ENCODE measurements at regions not wholly inside any gene's neighbourhood (a gene's known extent, or its start where the extent isn't known, plus 50 kb on each side); places are given as distances from the start of the nearest gene placed in this dataset.

DNA sequence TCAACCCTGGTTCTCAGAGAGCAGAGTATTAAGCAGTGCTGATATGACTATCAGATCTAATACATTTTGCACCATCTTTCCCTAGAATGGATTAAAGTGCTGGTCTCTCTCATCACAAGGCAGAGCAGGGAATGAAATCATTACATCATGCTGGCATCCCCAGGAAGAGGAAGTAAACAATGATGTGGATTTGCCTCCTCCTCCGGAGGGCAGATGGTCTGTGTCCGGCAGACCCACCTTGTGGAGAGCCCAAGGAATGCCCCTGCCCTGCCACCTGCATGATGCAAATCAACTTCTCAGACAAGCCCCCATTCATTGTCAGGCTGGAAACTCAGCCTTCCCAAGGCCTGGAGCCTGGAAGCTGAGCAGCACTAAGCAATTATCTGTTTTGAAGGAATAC lies 1149.1 kb downstream of the VRK1 start:
- H3K4me1 ChIP-seq (ENCODE audit: insufficient read depth): no peaks in the 10 kb centered on the region
- no peaks in the 10 kb centered on the region for H3K36me3 ChIP-seq (replicated peaks; ENCODE audit: insufficient read depth, low read depth)
- WGBS (ENCODE audit: low lambda C conversion rate, missing lambda C conversion rate): 63% methylated on average over 2 of the region's 2 CpGs
- H3K9me2 ChIP-seq (replicated peaks; ENCODE audit: insufficient read depth): no peaks in the 10 kb centered on the region
- DNase-seq (ENCODE audit: low spot score): no peak
- no peak overlapping the region for H3K4me2 ChIP-seq
- no peak overlapping the region for H3K4me3 ChIP-seq
- H3K9me3 ChIP-seq (ENCODE audit: low read depth): no peaks in the 10 kb centered on the region
- TF ChIP-seq EZH2phosphoT487 (IDR thresholded peaks at IDR 0.05; ENCODE audit: low read depth, severe bottlenecking, unreplicated experiment): no peak
- H2AFZ ChIP-seq: no peak overlapping the region
- H3K27ac ChIP-seq: no peak overlapping the region
- H3K79me2 ChIP-seq: no peaks in the 10 kb centered on the region
- peaks cover 3% of the 10 kb centered on the region for H3K27me3 ChIP-seq
- no peaks in the 10 kb centered on the region for H4K20me1 ChIP-seq (ENCODE audit: insufficient read depth, poor library complexity, severe bottlenecking)

DNA sequence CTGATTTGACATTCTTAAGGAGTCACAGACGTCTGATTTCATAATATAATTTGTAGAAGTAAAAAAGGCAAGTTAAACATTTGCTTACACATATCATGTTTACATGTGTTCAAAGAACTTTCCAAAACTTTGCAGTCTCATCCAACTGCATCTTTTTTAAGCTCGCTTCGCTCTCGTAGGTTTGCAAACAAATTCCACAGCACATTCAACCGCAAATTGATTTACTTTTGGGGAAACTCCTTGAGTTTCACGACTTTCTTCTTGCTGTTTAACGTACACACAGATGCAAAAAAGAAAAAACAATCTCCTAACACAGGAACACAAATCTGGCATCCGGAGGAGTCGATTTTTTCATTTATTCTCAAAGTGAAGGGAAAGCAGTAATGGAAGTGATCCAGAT lies 1149.5 kb downstream of the VRK1 start:
- WGBS (ENCODE audit: low lambda C conversion rate, missing lambda C conversion rate): 68% methylated on average over 9 of the region's 9 CpGs

DNA sequence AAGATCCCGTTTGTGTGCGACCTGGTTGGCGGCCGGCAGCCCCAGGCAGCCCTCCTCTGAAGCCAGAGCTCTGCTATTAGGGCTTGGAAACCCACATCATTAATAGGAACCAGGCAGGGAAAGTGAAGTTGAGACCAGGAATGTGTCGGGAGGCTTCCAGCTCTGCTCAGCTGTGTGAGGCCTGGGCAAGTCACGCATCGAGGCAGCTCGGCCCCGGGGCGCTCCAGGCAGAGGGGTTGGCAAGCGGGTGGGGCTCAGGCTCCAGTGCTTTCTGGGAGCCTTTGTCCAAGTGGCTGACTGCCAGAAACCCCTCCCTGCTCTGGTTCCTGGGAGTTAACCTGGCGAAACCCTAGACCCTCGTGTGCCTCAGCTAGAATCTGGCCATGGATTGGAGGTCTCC lies 1151.7 kb downstream of the VRK1 start:
- no peak overlapping the region for H3K4me2 ChIP-seq
- H2AFZ ChIP-seq: no peak overlapping the region
- no peaks in the 10 kb centered on the region for H3K36me3 ChIP-seq (replicated peaks; ENCODE audit: insufficient read depth, low read depth)
- TF ChIP-seq, protein P1, sequence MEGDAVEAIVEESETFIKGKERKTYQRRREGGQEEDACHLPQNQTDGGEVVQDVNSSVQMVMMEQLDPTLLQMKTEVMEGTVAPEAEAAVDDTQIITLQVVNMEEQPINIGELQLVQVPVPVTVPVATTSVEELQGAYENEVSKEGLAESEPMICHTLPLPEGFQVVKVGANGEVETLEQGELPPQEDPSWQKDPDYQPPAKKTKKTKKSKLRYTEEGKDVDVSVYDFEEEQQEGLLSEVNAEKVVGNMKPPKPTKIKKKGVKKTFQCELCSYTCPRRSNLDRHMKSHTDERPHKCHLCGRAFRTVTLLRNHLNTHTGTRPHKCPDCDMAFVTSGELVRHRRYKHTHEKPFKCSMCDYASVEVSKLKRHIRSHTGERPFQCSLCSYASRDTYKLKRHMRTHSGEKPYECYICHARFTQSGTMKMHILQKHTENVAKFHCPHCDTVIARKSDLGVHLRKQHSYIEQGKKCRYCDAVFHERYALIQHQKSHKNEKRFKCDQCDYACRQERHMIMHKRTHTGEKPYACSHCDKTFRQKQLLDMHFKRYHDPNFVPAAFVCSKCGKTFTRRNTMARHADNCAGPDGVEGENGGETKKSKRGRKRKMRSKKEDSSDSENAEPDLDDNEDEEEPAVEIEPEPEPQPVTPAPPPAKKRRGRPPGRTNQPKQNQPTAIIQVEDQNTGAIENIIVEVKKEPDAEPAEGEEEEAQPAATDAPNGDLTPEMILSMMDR (IDR thresholded peaks at IDR 0.05; ENCODE audit: poor library complexity): no peak
- no peak for TF ChIP-seq EZH2phosphoT487 (IDR thresholded peaks at IDR 0.05; ENCODE audit: low read depth, severe bottlenecking, unreplicated experiment)
- no peak for TF ChIP-seq EZH2 (IDR thresholded peaks at IDR 0.05; ENCODE audit: borderline replicate concordance)
- H3K27me3 ChIP-seq: peaks cover 3% of the 10 kb centered on the region
- H3K9me3 ChIP-seq (ENCODE audit: low read depth): no peaks in the 10 kb centered on the region
- 70% methylated on average over 13 of the region's 13 CpGs for WGBS (ENCODE audit: low lambda C conversion rate, missing lambda C conversion rate)
- H3K79me2 ChIP-seq: no peaks in the 10 kb centered on the region
- DNase-seq (ENCODE audit: low spot score): no peak
- no peaks in the 10 kb centered on the region for H3K4me1 ChIP-seq (ENCODE audit: insufficient read depth)
- H4K20me1 ChIP-seq (ENCODE audit: insufficient read depth, poor library complexity, severe bottlenecking): no peaks in the 10 kb centered on the region
- H3K9me2 ChIP-seq (replicated peaks; ENCODE audit: insufficient read depth): no peaks in the 10 kb centered on the region
- no peak overlapping the region for H3K27ac ChIP-seq
- H3K4me3 ChIP-seq: no peak overlapping the region

More for the DNA sequence above, 1149.5 kb downstream of the VRK1 start:
- Histone ChIP-seq H3K79me2 (no peaks in the 10 kb centered on the region), H3K36me3 (replicated peaks; ENCODE audit: insufficient read depth, low read depth) (no peaks in the 10 kb centered on the region), H3K27ac (no peak overlapping the region), H3K9me2 (replicated peaks; ENCODE audit: insufficient read depth) (no peaks in the 10 kb centered on the region), H3K9me3 (ENCODE audit: low read depth) (no peaks in the 10 kb centered on the region), H3K4me1 (ENCODE audit: insufficient read depth) (no peaks in the 10 kb centered on the region), H3K4me3 (no peak overlapping the region), H3K4me2 (no peak overlapping the region), H3K27me3 (peaks cover 3% of the 10 kb centered on the region), H2AFZ (no peak overlapping the region), H4K20me1 (ENCODE audit: insufficient read depth, poor library complexity, severe bottlenecking) (no peaks in the 10 kb centered on the region)
- no peak for DNase-seq (ENCODE audit: low spot score)
- no peak for TF ChIP-seq EZH2phosphoT487 (IDR thresholded peaks at IDR 0.05; ENCODE audit: low read depth, severe bottlenecking, unreplicated experiment)
- no peak for TF ChIP-seq EZH2 (IDR thresholded peaks at IDR 0.05; ENCODE audit: borderline replicate concordance)
- TF ChIP-seq, protein P1 (IDR thresholded peaks at IDR 0.05; ENCODE audit: poor library complexity): no peak

DNA sequence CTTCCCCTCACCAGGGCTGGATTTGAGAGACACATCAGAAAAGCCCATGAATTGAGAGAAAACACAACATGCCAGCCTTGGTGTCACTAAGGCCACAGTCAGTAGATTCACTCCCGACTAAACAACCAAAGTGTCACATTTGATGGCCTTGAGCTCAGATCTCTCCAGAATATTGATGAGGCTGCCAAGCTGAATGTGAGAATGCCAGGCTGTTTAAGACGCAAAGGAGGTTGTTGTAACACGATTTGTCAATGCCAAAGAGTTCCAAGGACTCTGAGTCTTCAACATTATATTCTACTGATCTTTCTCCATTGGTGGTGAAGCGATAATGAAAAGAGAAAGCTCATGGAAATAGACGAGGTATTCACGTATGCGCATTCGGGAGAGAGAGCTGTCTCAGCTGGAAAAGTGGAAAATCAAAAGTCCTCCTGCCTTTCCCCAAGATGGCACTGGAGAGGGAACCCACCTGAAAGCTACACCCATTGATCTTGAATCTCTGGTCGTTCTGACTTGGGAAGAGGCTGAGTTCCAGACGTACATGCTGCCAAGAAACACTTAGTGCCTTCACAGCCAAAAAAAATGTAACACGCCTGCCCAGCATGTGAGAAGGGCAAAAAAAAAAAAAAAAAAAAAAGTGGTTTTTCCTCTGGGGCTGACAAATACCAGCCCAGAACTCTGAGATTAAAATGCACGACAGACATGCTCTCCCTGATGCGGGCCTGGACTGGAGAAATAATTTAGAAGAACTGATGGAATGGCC lies 1159.6 kb downstream of the VRK1 start:
- Histone ChIP-seq H4K20me1 (ENCODE audit: insufficient read depth, poor library complexity, severe bottlenecking) (no peaks in the 10 kb centered on the region), H2AFZ (no peak overlapping the region), H3K4me1 (ENCODE audit: insufficient read depth) (no peaks in the 10 kb centered on the region), H3K79me2 (no peaks in the 10 kb centered on the region), H3K27ac (no peak overlapping the region), H3K4me3 (no peak overlapping the region), H3K4me2 (no peak overlapping the region), H3K9me3 (ENCODE audit: low read depth) (no peaks in the 10 kb centered on the region), H3K36me3 (replicated peaks; ENCODE audit: insufficient read depth, low read depth) (no peaks in the 10 kb centered on the region), H3K27me3 (no peaks in the 10 kb centered on the region), H3K9me2 (replicated peaks; ENCODE audit: insufficient read depth) (no peaks in the 10 kb centered on the region)
- TF ChIP-seq EZH2 (IDR thresholded peaks at IDR 0.05; ENCODE audit: borderline replicate concordance) (no peak), EZH2phosphoT487 (IDR thresholded peaks at IDR 0.05; ENCODE audit: low read depth, severe bottlenecking, unreplicated experiment) (no peak)
- TF ChIP-seq, protein P1 (IDR thresholded peaks at IDR 0.05; ENCODE audit: poor library complexity): no peak
- 85% methylated on average over 13 of the region's 13 CpGs for WGBS (ENCODE audit: low lambda C conversion rate, missing lambda C conversion rate)
- DNase-seq (ENCODE audit: low spot score): no peak
